HG03095 (cell line): ENCODE measurements at regions not wholly inside any gene's neighbourhood (a gene's known extent, or its start where the extent isn't known, plus 50 kb on each side); places are given as distances from the start of the nearest gene placed in this dataset.
"Not testable (repeated sequence)": the region's sequence is repeated elsewhere in the genome, so short reads cannot be mapped to it uniquely, and the experiment has no call there.

ENCODE experiments used
- ATAC-seq: cut with Tn5 transposase; IDR thresholded peaks from one replicate; pipeline ENCODE4 v1.9.1; 2021; ENCODE audit warnings: moderate library complexity; ENCODE audit not compliant: unreplicated experiment

- ATAC-seq: no peak
These were observed 133.7 kb upstream of the TBX18 start for GRCh38 chr6:84897988-84898594.

- no peak for ATAC-seq
These were observed 132.6 kb upstream of the TBX18 start for GRCh38 chr6:84897011-84897410.

- ATAC-seq: no peak
These were observed 128.3 kb upstream of the TBX18 start for GRCh38 chr6:84892671-84893070.

GRCh38 chr6:84882768-84883766 lies 118.7 kb upstream of the TBX18 start:
- ATAC-seq: no peak

- not testable (repeated sequence) for ATAC-seq
These were observed 115.0 kb upstream of the TBX18 start for GRCh38 chr6:84879385-84879784.

GRCh38 chr6:84877515-84878210 lies 113.3 kb upstream of the TBX18 start:
- no peak for ATAC-seq

- ATAC-seq: no peak
These were observed 112.5 kb upstream of the TBX18 start for GRCh38 chr6:84876723-84877514.

- no peak for ATAC-seq
These were observed 108.8 kb upstream of the TBX18 start for GRCh38 chr6:84872996-84873723.

- ATAC-seq: no peak
These were observed 107.5 kb upstream of the TBX18 start for GRCh38 chr6:84871925-84872324.

GRCh38 chr6:84870672-84871071 lies 106.3 kb upstream of the TBX18 start:
- ATAC-seq: no peak

- no peak for ATAC-seq
These were observed 103.8 kb upstream of the TBX18 start for GRCh38 chr6:84868149-84868548.

- no peak for ATAC-seq
These were observed 103.1 kb upstream of the TBX18 start for GRCh38 chr6:84867521-84867920.

GRCh38 chr6:84866715-84867114 lies 102.3 kb upstream of the TBX18 start:
- no peak for ATAC-seq

GRCh38 chr6:84865372-84865771 lies 101.0 kb upstream of the TBX18 start:
- not testable (repeated sequence) for ATAC-seq

GRCh38 chr6:84862843-84863242 lies 98.4 kb upstream of the TBX18 start:
- ATAC-seq: no peak

GRCh38 chr6:84860920-84861319 lies 96.5 kb upstream of the TBX18 start:
- no peak for ATAC-seq

- no peak for ATAC-seq
These were observed 96.1 kb upstream of the TBX18 start for GRCh38 chr6:84860509-84860908.

GRCh38 chr6:84854811-84855400 lies 90.5 kb upstream of the TBX18 start:
- no peak for ATAC-seq

GRCh38 chr6:84853901-84854300 lies 89.5 kb upstream of the TBX18 start:
- no peak for ATAC-seq

- no peak for ATAC-seq
These were observed 84.6 kb upstream of the TBX18 start for GRCh38 chr6:84848960-84849359.
